IMR-90 (cell line): ENCODE measurements at regions not wholly inside any gene's neighbourhood (a gene's known extent, or its start where the extent isn't known, plus 50 kb on each side); places are given as distances from the start of the nearest gene placed in this dataset.

ENCODE experiments used
- CEBPB ChIP-seq: IDR thresholded peaks from 2 replicates; pipeline ENCODE4 v1.6.1; 2012; ENCODE audit warnings: low read depth, low read length, improper control_type of control experiment
- CHD1 ChIP-seq: IDR thresholded peaks from 2 replicates; pipeline ENCODE4 v1.6.1; 2012; ENCODE audit warnings: low read depth, low read length, improper control_type of control experiment
- FOS ChIP-seq: fragments of 150-350 bp; IDR thresholded peaks from 2 replicates; pipeline ENCODE4 v1.6.1; 2016; ENCODE audit warnings: low read depth, low read length
- MAFK ChIP-seq: IDR thresholded peaks from 2 replicates; pipeline ENCODE4 v1.6.1; 2012; ENCODE audit warnings: low read depth, low read length, improper control_type of control experiment
- MXI1 ChIP-seq: IDR thresholded peaks from 2 replicates; pipeline ENCODE4 v1.6.1; 2012; ENCODE audit warnings: low read depth, mild to moderate bottlenecking, low read length, moderate library complexity, borderline replicate concordance
- POLR2A ChIP-seq: IDR thresholded peaks from 2 replicates; pipeline ENCODE4 v1.6.1; 2012; ENCODE audit warnings: mild to moderate bottlenecking, low read depth, low read length
- SMC3 ChIP-seq: fragments of 150-350 bp; IDR thresholded peaks from 2 replicates; pipeline ENCODE4 v1.6.1; 2016; ENCODE audit warnings: low read depth, mild to moderate bottlenecking, antibody characterized with exemption, low read length, moderate library complexity
- TF ChIP-seq, protein P1 (sequence below): conservative IDR thresholded peaks from 2 replicates; pipeline ENCODE4 v1.5.1; 2012; ENCODE audit warnings: mild to moderate bottlenecking, low read depth, low read length, improper control_type of control experiment
- TF ChIP-seq, protein P2 (sequence below): fragments of 150-350 bp; IDR thresholded peaks from 2 replicates; pipeline ENCODE4 v1.6.1; 2016; ENCODE audit warnings: low read depth, mild to moderate bottlenecking, low read length, moderate library complexity, borderline replicate concordance

DNA sequence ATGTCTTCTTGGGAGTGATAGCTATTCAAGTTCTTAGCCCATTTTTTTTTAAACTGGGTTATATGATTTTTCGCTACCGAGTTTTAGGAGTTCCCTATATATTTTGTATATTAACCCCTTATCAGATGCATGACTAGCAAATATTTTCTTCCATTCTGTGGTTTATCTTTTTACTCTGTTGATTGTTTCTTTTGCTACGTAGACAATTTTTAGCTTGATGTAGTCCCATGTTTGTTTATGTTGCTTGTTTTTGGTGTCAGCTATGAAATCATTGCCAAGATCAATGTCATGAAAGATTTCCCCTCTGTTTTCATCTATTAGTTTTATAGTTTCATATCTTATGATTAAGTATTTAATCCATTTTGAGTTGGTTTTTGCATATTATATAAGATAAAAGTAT, 480.5 kb downstream of the CDH11 start:
- TF ChIP-seq, protein P1, sequence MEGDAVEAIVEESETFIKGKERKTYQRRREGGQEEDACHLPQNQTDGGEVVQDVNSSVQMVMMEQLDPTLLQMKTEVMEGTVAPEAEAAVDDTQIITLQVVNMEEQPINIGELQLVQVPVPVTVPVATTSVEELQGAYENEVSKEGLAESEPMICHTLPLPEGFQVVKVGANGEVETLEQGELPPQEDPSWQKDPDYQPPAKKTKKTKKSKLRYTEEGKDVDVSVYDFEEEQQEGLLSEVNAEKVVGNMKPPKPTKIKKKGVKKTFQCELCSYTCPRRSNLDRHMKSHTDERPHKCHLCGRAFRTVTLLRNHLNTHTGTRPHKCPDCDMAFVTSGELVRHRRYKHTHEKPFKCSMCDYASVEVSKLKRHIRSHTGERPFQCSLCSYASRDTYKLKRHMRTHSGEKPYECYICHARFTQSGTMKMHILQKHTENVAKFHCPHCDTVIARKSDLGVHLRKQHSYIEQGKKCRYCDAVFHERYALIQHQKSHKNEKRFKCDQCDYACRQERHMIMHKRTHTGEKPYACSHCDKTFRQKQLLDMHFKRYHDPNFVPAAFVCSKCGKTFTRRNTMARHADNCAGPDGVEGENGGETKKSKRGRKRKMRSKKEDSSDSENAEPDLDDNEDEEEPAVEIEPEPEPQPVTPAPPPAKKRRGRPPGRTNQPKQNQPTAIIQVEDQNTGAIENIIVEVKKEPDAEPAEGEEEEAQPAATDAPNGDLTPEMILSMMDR = no peak
- no peak for TF ChIP-seq FOS
- TF ChIP-seq CEBPB = no peak
- no peak for TF ChIP-seq POLR2A
- TF ChIP-seq, protein P2, sequence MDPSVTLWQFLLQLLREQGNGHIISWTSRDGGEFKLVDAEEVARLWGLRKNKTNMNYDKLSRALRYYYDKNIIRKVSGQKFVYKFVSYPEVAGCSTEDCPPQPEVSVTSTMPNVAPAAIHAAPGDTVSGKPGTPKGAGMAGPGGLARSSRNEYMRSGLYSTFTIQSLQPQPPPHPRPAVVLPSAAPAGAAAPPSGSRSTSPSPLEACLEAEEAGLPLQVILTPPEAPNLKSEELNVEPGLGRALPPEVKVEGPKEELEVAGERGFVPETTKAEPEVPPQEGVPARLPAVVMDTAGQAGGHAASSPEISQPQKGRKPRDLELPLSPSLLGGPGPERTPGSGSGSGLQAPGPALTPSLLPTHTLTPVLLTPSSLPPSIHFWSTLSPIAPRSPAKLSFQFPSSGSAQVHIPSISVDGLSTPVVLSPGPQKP = no peak
- TF ChIP-seq MAFK = peak; percentile 41; the same call in 1 of the 2 replicates
- no peak for TF ChIP-seq SMC3
- no peak for TF ChIP-seq CHD1
- no peak for TF ChIP-seq MXI1
